Upper lobe of right lung (tissue), 1 donor: ENCODE measurements at regions not wholly inside any gene's neighbourhood (a gene's known extent, or its start where the extent isn't known, plus 50 kb on each side); places are given as distances from the start of the nearest gene placed in this dataset.

Experiments used
- ATAC-seq: fragments of 200-7000 bp; cut with Tn5 transposase; one replicate; pipeline ENCODE4 v1.9.1; 2020; ENCODE audit warnings: mild to moderate bottlenecking, moderate library complexity
- DNase-seq: peaks from one replicate; pipeline ENCODE4 v3.0.0-alpha.2; 2020
- H3K27ac ChIP-seq: fragments of 200-600 bp; one replicate; pipeline ENCODE4 v1.8.0; 2022
- H3K27me3 ChIP-seq: fragments of 200-600 bp; one replicate; pipeline ENCODE4 v1.8.0; 2022; ENCODE audit warnings: mild to moderate bottlenecking
- H3K36me3 ChIP-seq: fragments of 200-600 bp; one replicate; pipeline ENCODE4 v1.8.0; 2022
- H3K4me1 ChIP-seq: fragments of 200-600 bp; one replicate; pipeline ENCODE4 v1.8.0; 2022
- H3K4me3 ChIP-seq: fragments of 200-600 bp; one replicate; pipeline ENCODE4 v1.8.0; 2022; ENCODE audit warnings: mild to moderate bottlenecking
- H3K9me3 ChIP-seq: fragments of 200-600 bp; one replicate; pipeline ENCODE4 v1.8.0; 2022
- CTCF ChIP-seq: fragments of 200-600 bp; IDR thresholded peaks from one replicate; pipeline ENCODE4 v1.8.0; 2022; ENCODE audit warnings: antibody characterized with exemption
- intact Hi-C: fragments of 100-400 bp; cut with DNase I; formaldehyde crosslinking; loops from one replicate; pipeline ENCODE4 v1.11.0; 2022
- donor health status: DM: no; HTN: yes; CAD: no; lungs with severe emphysema.

- TF ChIP-seq CTCF, result no peak
- H3K4me1 ChIP-seq, result no peaks in the 10 kb centered on the region
- H3K27me3 ChIP-seq, result no peaks in the 10 kb centered on the region
- H3K36me3 ChIP-seq, result no peaks in the 10 kb centered on the region
- DNase-seq (no peak), ATAC-seq (no peak)
- H3K4me3 ChIP-seq, result no peak overlapping the region
- no peak overlapping the region for H3K27ac ChIP-seq
- intact Hi-C loops, result no loop called here
- no peaks in the 10 kb centered on the region for H3K9me3 ChIP-seq
Measured at GRCh38 chr1:90384193-90384592, 332.9 kb downstream of the BARHL2 start.

GRCh38 chr1:90382161-90382560, 334.9 kb downstream of the BARHL2 start:
- no peaks in the 10 kb centered on the region for H3K4me1 ChIP-seq
- H3K27ac ChIP-seq, result no peak overlapping the region
- intact Hi-C loops, result no loop called here
- DNase-seq (no peak), ATAC-seq (no peak)
- no peak overlapping the region for H3K4me3 ChIP-seq
- H3K9me3 ChIP-seq, result no peaks in the 10 kb centered on the region
- no peaks in the 10 kb centered on the region for H3K27me3 ChIP-seq
- no peaks in the 10 kb centered on the region for H3K36me3 ChIP-seq
- TF ChIP-seq CTCF, result no peak

DNA sequence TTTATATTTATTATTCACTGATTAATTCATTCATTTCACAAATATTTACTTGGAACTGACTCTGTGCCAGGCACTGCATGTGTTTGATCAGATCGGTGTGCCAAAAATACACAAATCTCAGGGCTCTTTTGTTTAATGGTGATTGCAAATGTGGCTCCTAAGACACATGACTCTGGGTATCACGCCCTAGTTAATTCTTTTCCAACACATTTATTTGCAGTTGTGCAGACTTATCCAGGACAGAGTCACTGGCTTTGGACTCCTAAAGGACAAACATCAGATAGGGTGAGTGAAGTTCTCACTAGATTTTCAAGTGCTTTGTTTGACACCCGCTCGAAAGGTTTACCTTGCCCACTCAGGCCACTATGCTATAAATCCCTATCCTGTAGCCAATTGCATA, 335.5 kb downstream of the BARHL2 start:
- DNase-seq (no peak), ATAC-seq (no peak)
- no peaks in the 10 kb centered on the region for H3K9me3 ChIP-seq
- H3K4me3 ChIP-seq, result no peak overlapping the region
- no peaks in the 10 kb centered on the region for H3K36me3 ChIP-seq
- TF ChIP-seq CTCF, result no peak
- H3K4me1 ChIP-seq, result no peaks in the 10 kb centered on the region
- no peaks in the 10 kb centered on the region for H3K27me3 ChIP-seq
- H3K27ac ChIP-seq, result no peak overlapping the region
- intact Hi-C loops, result no loop called here

GRCh38 chr1:90371448-90371813, 345.7 kb downstream of the BARHL2 start:
- H3K36me3 ChIP-seq, result no peaks in the 10 kb centered on the region
- H3K27me3 ChIP-seq, result no peaks in the 10 kb centered on the region
- no peak overlapping the region for H3K27ac ChIP-seq
- no peak overlapping the region for H3K4me3 ChIP-seq
- intact Hi-C loops, result no loop called here
- no peaks in the 10 kb centered on the region for H3K4me1 ChIP-seq
- ATAC-seq (no peak), DNase-seq (no peak)
- H3K9me3 ChIP-seq, result no peaks in the 10 kb centered on the region
- no peak for TF ChIP-seq CTCF

DNA sequence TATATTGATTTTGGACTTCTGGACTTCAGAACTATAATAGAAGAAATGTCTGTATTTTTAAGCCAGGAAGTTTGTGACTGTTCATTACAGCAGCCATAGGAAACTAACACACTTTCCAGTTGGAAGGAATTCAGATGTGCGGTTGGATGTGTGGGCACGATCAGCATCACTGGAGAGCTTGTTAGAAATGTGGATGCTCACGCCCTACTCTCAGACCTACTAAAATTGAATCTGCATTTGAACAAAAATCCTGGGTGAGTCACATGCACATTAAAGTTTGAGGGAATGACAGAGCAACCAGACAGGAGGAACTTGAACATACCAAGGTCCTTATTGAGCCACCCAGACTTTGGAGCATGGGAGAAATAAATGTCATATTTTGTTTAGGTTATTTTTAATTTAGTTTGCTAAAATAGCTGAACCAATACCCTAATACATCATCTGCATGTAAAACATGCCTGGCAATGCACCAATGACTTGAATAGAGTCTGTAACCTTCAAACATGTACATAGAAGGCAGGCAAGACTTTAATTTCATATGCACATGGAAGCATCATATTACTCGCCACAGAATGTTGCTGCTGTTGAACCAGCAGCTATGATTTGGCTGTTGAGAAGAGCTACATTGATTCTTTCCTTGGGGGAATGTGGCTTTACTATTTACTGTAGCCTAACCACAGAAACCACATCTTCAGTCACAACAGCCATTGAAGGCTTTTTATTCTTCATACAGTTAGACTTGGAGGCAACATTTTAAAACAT, 346.2 kb downstream of the BARHL2 start:
- Histone ChIP-seq H3K4me1 (no peaks in the 10 kb centered on the region), H3K36me3 (no peaks in the 10 kb centered on the region), H3K9me3 (no peaks in the 10 kb centered on the region), H3K4me3 (no peak overlapping the region), H3K27me3 (no peaks in the 10 kb centered on the region), H3K27ac (no peak overlapping the region)
- no peak for ATAC-seq
- intact Hi-C loops, result no loop called here
- no peak for TF ChIP-seq CTCF
- DNase-seq, result no peak

- Histone ChIP-seq H3K4me1 (no peaks in the 10 kb centered on the region), H3K36me3 (no peaks in the 10 kb centered on the region), H3K4me3 (no peak overlapping the region), H3K27me3 (no peaks in the 10 kb centered on the region), H3K9me3 (no peaks in the 10 kb centered on the region), H3K27ac (no peak overlapping the region)
- no peak for TF ChIP-seq CTCF
- intact Hi-C loops, result no loop called here
- ATAC-seq, result no peak
- no peak for DNase-seq
Measured at GRCh38 chr1:90362163-90362562, 354.9 kb downstream of the BARHL2 start.
